ENCODE measurements at regions not wholly inside any gene's neighbourhood (a gene's known extent, or its start where the extent isn't known, plus 50 kb on each side); places are given as distances from the start of the nearest gene placed in this dataset.

GRCh38 chr7:156024201-156024600 lies 211.9 kb upstream of the SHH start:
- intact Hi-C loops (cut with micrococcal nuclease; ENCODE audit: unreplicated experiment): no loop called here
- H3K4me1 ChIP-seq (ENCODE audit: insufficient read depth, low read length, poor library complexity, severe bottlenecking): no peaks in the 10 kb centered on the region
- DNase-seq (ENCODE audit: low spot score): no peak
- ChIA-PET CTCF (no interaction called here), POLR2A (ENCODE audit: low non-redundant PET) (no interaction called here)
- no peak for TF ChIP-seq CTCF (conservative IDR thresholded peaks at IDR 0.05; ENCODE audit: low read depth, low read length)
- H3K4me3 ChIP-seq (ENCODE audit: low read depth, low read length, poor library complexity, severe bottlenecking): no peak overlapping the region
- H3K9me3 ChIP-seq (ENCODE audit: low read depth, low read length, poor library complexity, severe bottlenecking): no peaks in the 10 kb centered on the region
- no TSS peak for BruUV-seq (replicated peaks)
- H3K27ac ChIP-seq (ENCODE audit: low read depth, low read length, poor library complexity, severe bottlenecking): no peak overlapping the region
- peaks cover 31% of the 10 kb centered on the region for H3K27me3 ChIP-seq (replicated peaks; ENCODE audit: insufficient read depth, low read depth, low read length, poor library complexity)
- no peaks in the 10 kb centered on the region for H3K36me3 ChIP-seq (ENCODE audit: insufficient read depth, low read length, poor library complexity, severe bottlenecking)

GRCh38 chr7:156022483-156023459 lies 210.5 kb upstream of the SHH start:
- no peaks in the 10 kb centered on the region for H3K9me3 ChIP-seq (ENCODE audit: low read depth, low read length, poor library complexity, severe bottlenecking)
- no TSS peak for BruUV-seq (replicated peaks)
- intact Hi-C loops (cut with micrococcal nuclease; ENCODE audit: unreplicated experiment): no loop called here
- DNase-seq (ENCODE audit: low spot score): no peak
- H3K27ac ChIP-seq (ENCODE audit: low read depth, low read length, poor library complexity, severe bottlenecking): no peak overlapping the region
- no peak overlapping the region for H3K4me3 ChIP-seq (ENCODE audit: low read depth, low read length, poor library complexity, severe bottlenecking)
- ChIA-PET CTCF (no interaction called here), POLR2A (ENCODE audit: low non-redundant PET) (no interaction called here)
- TF ChIP-seq EZH2 (IDR thresholded peaks at IDR 0.05; ENCODE audit: borderline replicate concordance, low read depth, low read length, poor library complexity, severe bottlenecking) (no peak), CTCF (conservative IDR thresholded peaks at IDR 0.05; ENCODE audit: low read depth, low read length) (no peak)
- H3K4me1 ChIP-seq (ENCODE audit: insufficient read depth, low read length, poor library complexity, severe bottlenecking): no peaks in the 10 kb centered on the region
- H3K27me3 ChIP-seq (replicated peaks; ENCODE audit: insufficient read depth, low read depth, low read length, poor library complexity): peaks cover 25% of the 10 kb centered on the region
- H3K36me3 ChIP-seq (ENCODE audit: insufficient read depth, low read length, poor library complexity, severe bottlenecking): no peaks in the 10 kb centered on the region

- no peak overlapping the region for H3K27ac ChIP-seq (ENCODE audit: low read depth, low read length, poor library complexity, severe bottlenecking)
- TF ChIP-seq CTCF (conservative IDR thresholded peaks at IDR 0.05; ENCODE audit: low read depth, low read length): no peak
- no peak for TF ChIP-seq EZH2 (IDR thresholded peaks at IDR 0.05; ENCODE audit: borderline replicate concordance, low read depth, low read length, poor library complexity, severe bottlenecking)
- no peaks in the 10 kb centered on the region for H3K36me3 ChIP-seq (ENCODE audit: insufficient read depth, low read length, poor library complexity, severe bottlenecking)
- H3K4me1 ChIP-seq (ENCODE audit: insufficient read depth, low read length, poor library complexity, severe bottlenecking): no peaks in the 10 kb centered on the region
- H3K9me3 ChIP-seq (ENCODE audit: low read depth, low read length, poor library complexity, severe bottlenecking): no peaks in the 10 kb centered on the region
- ChIA-PET POLR2A (ENCODE audit: low non-redundant PET) (no interaction called here), CTCF (no interaction called here)
- no TSS peak for BruUV-seq (replicated peaks)
- H3K27me3 ChIP-seq (replicated peaks; ENCODE audit: insufficient read depth, low read depth, low read length, poor library complexity): peaks cover 23% of the 10 kb centered on the region
- H3K4me3 ChIP-seq (ENCODE audit: low read depth, low read length, poor library complexity, severe bottlenecking): no peak overlapping the region
- DNase-seq (ENCODE audit: low spot score): no peak
- intact Hi-C loops (cut with micrococcal nuclease; ENCODE audit: unreplicated experiment): no loop called here
Measured at GRCh38 chr7:156021471-156021870, 209.2 kb upstream of the SHH start.
